ENCODE measurements at regions not wholly inside any gene's neighbourhood (a gene's known extent, or its start where the extent isn't known, plus 50 kb on each side); places are given as distances from the start of the nearest gene placed in this dataset.

DNA sequence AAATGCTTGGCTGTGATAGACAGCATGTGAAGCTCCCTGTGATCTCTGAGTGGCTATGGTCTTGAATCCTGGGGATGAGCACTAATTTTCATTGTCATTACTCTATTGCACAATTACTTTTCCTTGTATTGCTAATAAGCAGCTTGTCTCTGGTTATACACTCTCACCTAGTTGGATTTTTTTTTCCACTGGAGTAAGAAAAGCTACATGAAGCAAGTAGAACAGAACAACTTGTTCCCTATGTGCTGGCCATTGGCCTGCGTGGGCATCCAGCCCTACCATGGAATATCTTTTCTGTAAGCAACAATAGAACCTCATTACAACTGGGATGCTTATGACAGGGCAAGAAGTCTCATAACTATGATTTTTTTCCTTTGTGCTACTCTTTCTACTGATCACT lies 807.4 kb downstream of the TNS3 start:
- TF ChIP-seq, protein P1, sequence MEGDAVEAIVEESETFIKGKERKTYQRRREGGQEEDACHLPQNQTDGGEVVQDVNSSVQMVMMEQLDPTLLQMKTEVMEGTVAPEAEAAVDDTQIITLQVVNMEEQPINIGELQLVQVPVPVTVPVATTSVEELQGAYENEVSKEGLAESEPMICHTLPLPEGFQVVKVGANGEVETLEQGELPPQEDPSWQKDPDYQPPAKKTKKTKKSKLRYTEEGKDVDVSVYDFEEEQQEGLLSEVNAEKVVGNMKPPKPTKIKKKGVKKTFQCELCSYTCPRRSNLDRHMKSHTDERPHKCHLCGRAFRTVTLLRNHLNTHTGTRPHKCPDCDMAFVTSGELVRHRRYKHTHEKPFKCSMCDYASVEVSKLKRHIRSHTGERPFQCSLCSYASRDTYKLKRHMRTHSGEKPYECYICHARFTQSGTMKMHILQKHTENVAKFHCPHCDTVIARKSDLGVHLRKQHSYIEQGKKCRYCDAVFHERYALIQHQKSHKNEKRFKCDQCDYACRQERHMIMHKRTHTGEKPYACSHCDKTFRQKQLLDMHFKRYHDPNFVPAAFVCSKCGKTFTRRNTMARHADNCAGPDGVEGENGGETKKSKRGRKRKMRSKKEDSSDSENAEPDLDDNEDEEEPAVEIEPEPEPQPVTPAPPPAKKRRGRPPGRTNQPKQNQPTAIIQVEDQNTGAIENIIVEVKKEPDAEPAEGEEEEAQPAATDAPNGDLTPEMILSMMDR (IDR thresholded peaks at IDR 0.05; ENCODE audit: control insufficient read depth, extremely low read depth, insufficient read depth): no peak
- no peak for DNase-seq (ENCODE audit: low read depth)
- no peak overlapping the region for H3K4me3 ChIP-seq (ENCODE audit: low read depth, low read length)

DNA sequence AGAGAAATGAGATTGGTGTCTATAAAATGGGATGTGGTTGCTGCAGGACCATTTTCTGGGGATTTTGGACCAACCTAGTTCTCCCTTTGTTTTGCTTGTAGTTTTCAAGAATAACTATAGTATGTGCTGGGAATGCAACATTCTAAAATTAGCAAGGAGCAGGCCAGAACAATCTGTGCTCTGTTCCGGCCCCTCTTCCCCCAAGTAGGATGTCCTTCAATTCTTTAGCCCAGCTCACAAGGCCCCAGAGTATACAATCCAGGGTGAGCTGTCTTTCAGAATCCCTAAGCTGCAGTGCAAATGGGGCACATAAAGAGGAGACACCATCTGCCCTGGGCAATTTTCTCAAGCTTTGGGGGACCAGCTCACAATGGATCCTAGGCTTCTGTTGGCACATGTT lies 809.1 kb downstream of the TNS3 start:
- no peak overlapping the region for H3K4me3 ChIP-seq (ENCODE audit: low read depth, low read length)
- DNase-seq (ENCODE audit: low read depth): no peak
- TF ChIP-seq, protein P1 (IDR thresholded peaks at IDR 0.05; ENCODE audit: control insufficient read depth, extremely low read depth, insufficient read depth): no peak

DNA sequence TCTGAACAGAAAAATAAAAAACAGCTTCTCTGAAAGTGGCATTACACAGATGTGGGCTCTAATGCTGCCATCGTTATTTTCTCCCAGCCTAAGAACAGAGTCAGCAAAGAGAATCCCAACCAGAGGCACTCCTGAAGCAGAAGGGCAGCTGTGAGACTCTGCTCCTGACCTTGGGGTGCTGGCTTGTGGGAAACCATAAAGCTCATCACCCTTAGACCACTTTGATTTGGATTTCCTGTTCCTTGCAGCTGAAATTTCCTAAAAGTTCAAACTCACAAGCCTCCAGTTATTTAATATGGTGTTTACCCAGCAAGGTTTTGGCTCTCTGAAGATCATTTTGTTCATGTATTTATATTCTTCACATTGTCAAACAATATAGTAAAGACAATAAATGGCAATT lies 814.8 kb downstream of the TNS3 start:
- TF ChIP-seq, protein P1 (IDR thresholded peaks at IDR 0.05; ENCODE audit: control insufficient read depth, extremely low read depth, insufficient read depth): no peak
- DNase-seq (ENCODE audit: low read depth): no peak
- H3K4me3 ChIP-seq (ENCODE audit: low read depth, low read length): no peak overlapping the region

DNA sequence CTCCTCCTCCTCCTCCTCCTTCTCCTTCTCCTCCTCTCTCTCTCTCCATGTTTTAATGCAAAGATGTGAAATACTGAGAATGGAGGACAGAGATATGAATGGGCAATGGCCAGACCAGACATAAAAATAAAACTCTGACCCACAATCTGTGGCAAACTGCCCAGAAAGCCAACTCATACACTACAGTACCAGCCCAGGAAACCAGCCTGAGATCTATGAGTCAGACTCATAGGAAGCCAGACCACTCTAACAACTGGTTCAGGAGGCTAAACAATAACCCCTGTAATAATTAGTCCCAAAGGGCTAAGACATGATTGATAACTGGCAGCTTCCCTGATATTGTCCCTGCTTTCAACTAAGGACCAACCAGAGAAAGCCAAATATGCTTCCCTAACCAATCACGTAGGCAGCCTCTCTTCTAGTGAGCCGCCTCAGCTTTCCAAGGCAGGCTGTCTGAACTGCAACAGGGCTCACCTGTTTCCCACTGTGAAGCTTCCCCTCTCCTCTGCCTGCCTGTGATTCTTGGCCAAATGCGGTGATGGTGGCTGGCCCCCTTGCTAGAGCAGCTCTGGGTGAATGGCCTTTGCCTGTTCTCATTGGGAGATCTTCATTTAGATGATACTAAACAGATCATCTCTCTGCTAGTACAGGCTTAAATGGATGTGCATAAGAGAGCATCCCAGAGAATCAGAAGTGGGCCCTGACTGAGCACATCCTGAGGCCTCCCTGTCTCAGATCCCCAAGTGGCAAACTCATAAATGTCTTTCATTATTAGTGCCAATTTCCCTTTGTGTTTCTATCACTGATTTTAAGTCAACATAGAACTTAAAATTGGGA lies 817.6 kb downstream of the TNS3 start:
- no peak overlapping the region for H3K4me3 ChIP-seq (ENCODE audit: low read depth, low read length)
- TF ChIP-seq, protein P1 (IDR thresholded peaks at IDR 0.05; ENCODE audit: control insufficient read depth, extremely low read depth, insufficient read depth): no peak
- DNase-seq (ENCODE audit: low read depth): no peak

DNA sequence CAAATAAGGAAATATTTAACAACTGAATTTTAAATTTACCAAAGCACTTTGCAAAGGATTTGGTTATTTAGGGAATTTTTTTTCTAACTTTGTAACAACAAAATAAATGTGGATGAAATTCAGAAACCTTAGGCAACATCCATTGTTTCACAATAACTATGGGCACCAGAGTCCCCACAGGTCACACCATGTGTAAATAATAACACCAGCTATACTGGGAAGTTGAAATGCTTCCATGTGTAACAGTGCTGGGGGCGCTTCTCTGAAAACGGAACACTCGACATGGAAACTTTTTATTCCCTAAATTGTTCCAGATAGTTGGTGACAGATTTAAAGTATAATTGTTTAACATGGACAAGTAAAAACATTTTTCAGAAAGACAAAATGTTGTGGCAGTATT lies 818.6 kb downstream of the TNS3 start:
- TF ChIP-seq, protein P1 (IDR thresholded peaks at IDR 0.05; ENCODE audit: control insufficient read depth, extremely low read depth, insufficient read depth): no peak
- no peak for DNase-seq (ENCODE audit: low read depth)
- H3K4me3 ChIP-seq (ENCODE audit: low read depth, low read length): no peak overlapping the region

DNA sequence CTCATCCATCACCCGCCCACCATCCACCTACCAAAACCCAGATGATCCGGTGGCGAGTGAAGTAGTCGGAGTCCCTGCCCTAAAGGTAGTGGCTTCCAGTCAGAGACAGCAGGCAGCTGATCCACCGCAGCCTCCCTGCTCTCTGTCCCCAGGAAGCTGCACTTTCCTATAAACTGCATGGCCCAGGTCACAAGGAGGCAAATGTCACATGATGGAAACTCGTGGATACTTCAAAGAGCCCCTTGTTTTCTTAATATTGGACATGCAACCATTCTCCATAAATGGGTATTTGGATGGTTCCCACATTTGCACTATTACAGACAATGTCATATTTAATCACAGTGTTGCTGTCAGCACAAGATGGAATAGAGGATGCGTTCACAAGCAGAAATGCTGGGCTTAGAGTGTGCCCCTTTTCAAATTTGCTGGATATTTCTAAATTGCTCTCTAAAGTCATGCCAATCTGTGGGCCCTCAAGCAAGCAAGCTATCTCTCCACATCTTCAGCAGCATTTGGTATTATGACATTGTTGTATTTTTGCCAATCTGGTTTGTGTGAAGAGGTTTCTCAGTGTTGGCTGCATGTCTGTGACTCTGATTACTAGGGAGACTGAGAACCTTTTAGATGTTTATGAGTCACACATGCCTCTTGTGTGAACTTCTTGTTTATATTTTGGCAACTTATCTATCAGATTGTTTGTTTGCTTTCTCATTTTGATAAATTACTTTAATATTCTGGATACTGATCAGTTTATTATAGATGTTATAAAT lies 822.0 kb downstream of the TNS3 start:
- TF ChIP-seq, protein P1 (IDR thresholded peaks at IDR 0.05; ENCODE audit: control insufficient read depth, extremely low read depth, insufficient read depth): no peak
- H3K4me3 ChIP-seq (ENCODE audit: low read depth, low read length): no peak overlapping the region
- DNase-seq (ENCODE audit: low read depth): no peak
